ENCODE measurements at regions not wholly inside any gene's neighbourhood (a gene's known extent, or its start where the extent isn't known, plus 50 kb on each side); places are given as distances from the start of the nearest gene placed in this dataset.

GRCh38 chr5:115350894-115351293 lies 54.4 kb upstream of the CCDC112 start:
- TF ChIP-seq POLR2A (IDR thresholded peaks at IDR 0.05) (no peak), CTCF (IDR thresholded peaks at IDR 0.05) (no peak)
- no peaks in the 10 kb centered on the region for H3K36me3 ChIP-seq
- no peak overlapping the region for H3K27ac ChIP-seq
- no peak overlapping the region for H3K4me3 ChIP-seq
- no peak for DNase-seq
- peaks cover 0 to 3% of the 10 kb centered on the region in 2 donors for H3K4me1 ChIP-seq
- no peaks in the 10 kb centered on the region for H3K27me3 ChIP-seq
- intact Hi-C loops (cut with DNase I; ENCODE audit: low total_unique reads): no loop called here
- no peaks in the 10 kb centered on the region for H3K9me3 ChIP-seq

GRCh38 chr5:115349001-115349817 lies 52.8 kb upstream of the CCDC112 start:
- peak overlapping the region; percentile 28 to 55 for H3K27ac ChIP-seq
- no peaks in the 10 kb centered on the region for H3K9me3 ChIP-seq
- no peaks in the 10 kb centered on the region for H3K36me3 ChIP-seq
- peak in 1 of 2 donors; percentile 21 for DNase-seq
- H3K4me3 ChIP-seq: no peak overlapping the region
- peaks cover 0 to 3% of the 10 kb centered on the region in 2 donors for H3K4me1 ChIP-seq
- intact Hi-C loops (cut with DNase I; ENCODE audit: low total_unique reads): no loop called here
- H3K27me3 ChIP-seq: no peaks in the 10 kb centered on the region
- TF ChIP-seq POLR2A (IDR thresholded peaks at IDR 0.05): no peak
- no peak for TF ChIP-seq CTCF (IDR thresholded peaks at IDR 0.05)

- Histone ChIP-seq H3K27me3 (no peaks in the 10 kb centered on the region), H3K27ac (no peak overlapping the region), H3K4me1 (peaks cover 0 to 3% of the 10 kb centered on the region in 2 donors), H3K36me3 (no peaks in the 10 kb centered on the region), H3K4me3 (no peak overlapping the region), H3K9me3 (no peaks in the 10 kb centered on the region)
- TF ChIP-seq CTCF (IDR thresholded peaks at IDR 0.05): no peak
- no peak for TF ChIP-seq POLR2A (IDR thresholded peaks at IDR 0.05)
- DNase-seq: no peak
- intact Hi-C loops (cut with DNase I; ENCODE audit: low total_unique reads): no loop called here
Measured at GRCh38 chr5:115348175-115348574, 51.7 kb upstream of the CCDC112 start.
